ENCODE measurements at regions not wholly inside any gene's neighbourhood (a gene's known extent, or its start where the extent isn't known, plus 50 kb on each side); places are given as distances from the start of the nearest gene placed in this dataset.

- TF ChIP-seq FOXP2 (optimal IDR thresholded peaks at IDR 0.05; ENCODE audit: borderline replicate concordance, extremely low read depth, extremely low read length, insufficient read depth) (no peak), REST (IDR thresholded peaks at IDR 0.05; ENCODE audit: insufficient read depth in 1 of 2, low read depth in 2 of 2, low read length in 2 of 2) (no peak), POLR2AphosphoS5 (IDR thresholded peaks at IDR 0.05; ENCODE audit: low read depth, low read length) (no peak), TAF1 (IDR thresholded peaks at IDR 0.05; ENCODE audit: borderline replicate concordance, insufficient read depth, low read length) (no peak), SIN3A (IDR thresholded peaks at IDR 0.05; ENCODE audit: borderline replicate concordance, insufficient read depth, low read length) (no peak)
Observed at GRCh38 chr18:47691611-47692010, 238.8 kb downstream of the SMAD2 start.

GRCh38 chr18:47689371-47689770 lies 241.1 kb downstream of the SMAD2 start:
- no peak for TF ChIP-seq FOXP2 (optimal IDR thresholded peaks at IDR 0.05; ENCODE audit: borderline replicate concordance, extremely low read depth, extremely low read length, insufficient read depth)

- no peak for TF ChIP-seq SIN3A (IDR thresholded peaks at IDR 0.05; ENCODE audit: borderline replicate concordance, insufficient read depth, low read length)
- no peak for TF ChIP-seq TAF1 (IDR thresholded peaks at IDR 0.05; ENCODE audit: borderline replicate concordance, insufficient read depth, low read length)
- no peak for TF ChIP-seq FOXP2 (optimal IDR thresholded peaks at IDR 0.05; ENCODE audit: borderline replicate concordance, extremely low read depth, extremely low read length, insufficient read depth)
- no peak for TF ChIP-seq POLR2AphosphoS5 (IDR thresholded peaks at IDR 0.05; ENCODE audit: low read depth, low read length)
- no peak for TF ChIP-seq REST (IDR thresholded peaks at IDR 0.05; ENCODE audit: insufficient read depth in 1 of 2, low read depth in 2 of 2, low read length in 2 of 2)
Observed at GRCh38 chr18:47686806-47687205, 243.7 kb downstream of the SMAD2 start.

GRCh38 chr18:47683774-47684173 lies 246.7 kb downstream of the SMAD2 start:
- no peak for TF ChIP-seq POLR2AphosphoS5 (IDR thresholded peaks at IDR 0.05; ENCODE audit: low read depth, low read length)
- TF ChIP-seq TAF1 (IDR thresholded peaks at IDR 0.05; ENCODE audit: borderline replicate concordance, insufficient read depth, low read length): no peak

- TF ChIP-seq FOXP2 (optimal IDR thresholded peaks at IDR 0.05; ENCODE audit: borderline replicate concordance, extremely low read depth, extremely low read length, insufficient read depth) (no peak), REST (IDR thresholded peaks at IDR 0.05; ENCODE audit: insufficient read depth in 1 of 2, low read depth in 2 of 2, low read length in 2 of 2) (no peak), TAF1 (IDR thresholded peaks at IDR 0.05; ENCODE audit: borderline replicate concordance, insufficient read depth, low read length) (no peak), SIN3A (IDR thresholded peaks at IDR 0.05; ENCODE audit: borderline replicate concordance, insufficient read depth, low read length) (no peak), POLR2AphosphoS5 (IDR thresholded peaks at IDR 0.05; ENCODE audit: low read depth, low read length) (no peak)
Observed at GRCh38 chr18:47682876-47683275, 247.6 kb downstream of the SMAD2 start.

GRCh38 chr18:47680488-47680887 lies 250.0 kb downstream of the SMAD2 start:
- no peak for TF ChIP-seq REST (IDR thresholded peaks at IDR 0.05; ENCODE audit: insufficient read depth in 1 of 2, low read depth in 2 of 2, low read length in 2 of 2)

Measured in PFSK-1 (cell line).